ENCODE measurements at regions not wholly inside any gene's neighbourhood (a gene's known extent, or its start where the extent isn't known, plus 50 kb on each side); places are given as distances from the start of the nearest gene placed in this dataset.

DNA sequence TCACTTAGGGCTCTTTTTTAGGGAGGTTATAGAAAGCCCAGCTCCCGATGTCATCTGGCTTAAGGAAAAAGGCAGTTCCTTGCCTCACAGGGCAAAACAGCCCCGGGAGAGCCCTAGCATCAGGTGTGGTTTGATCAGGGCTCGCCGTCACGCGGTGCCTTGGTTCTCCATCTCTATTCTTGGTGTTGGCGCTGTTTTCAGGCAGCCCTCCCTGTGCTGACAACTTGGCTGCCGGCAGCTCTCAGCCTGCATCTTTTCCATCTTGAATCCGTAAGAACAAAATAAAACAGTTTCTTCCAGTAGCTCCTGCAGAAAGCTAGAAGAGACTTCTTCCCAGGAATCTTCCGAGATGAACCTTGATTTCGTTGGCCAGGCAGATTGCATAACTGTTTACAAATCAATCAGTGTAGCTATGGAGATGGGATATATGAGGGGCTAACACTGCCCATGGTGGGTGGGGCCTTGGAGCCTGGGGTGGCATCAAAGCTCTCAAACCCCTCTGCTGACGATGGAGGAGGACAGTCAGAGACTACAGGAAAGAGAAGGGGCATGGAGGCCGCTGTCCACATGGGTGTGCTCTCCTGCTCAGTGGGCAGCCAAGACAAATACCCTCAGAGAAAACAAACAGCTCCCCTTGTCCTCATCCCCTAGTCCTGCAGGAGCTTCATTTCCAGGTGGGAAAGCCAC, 370.7 kb upstream of the C1orf174 start:
- DNase-seq (ENCODE audit: low spot score), result no peak

DNA sequence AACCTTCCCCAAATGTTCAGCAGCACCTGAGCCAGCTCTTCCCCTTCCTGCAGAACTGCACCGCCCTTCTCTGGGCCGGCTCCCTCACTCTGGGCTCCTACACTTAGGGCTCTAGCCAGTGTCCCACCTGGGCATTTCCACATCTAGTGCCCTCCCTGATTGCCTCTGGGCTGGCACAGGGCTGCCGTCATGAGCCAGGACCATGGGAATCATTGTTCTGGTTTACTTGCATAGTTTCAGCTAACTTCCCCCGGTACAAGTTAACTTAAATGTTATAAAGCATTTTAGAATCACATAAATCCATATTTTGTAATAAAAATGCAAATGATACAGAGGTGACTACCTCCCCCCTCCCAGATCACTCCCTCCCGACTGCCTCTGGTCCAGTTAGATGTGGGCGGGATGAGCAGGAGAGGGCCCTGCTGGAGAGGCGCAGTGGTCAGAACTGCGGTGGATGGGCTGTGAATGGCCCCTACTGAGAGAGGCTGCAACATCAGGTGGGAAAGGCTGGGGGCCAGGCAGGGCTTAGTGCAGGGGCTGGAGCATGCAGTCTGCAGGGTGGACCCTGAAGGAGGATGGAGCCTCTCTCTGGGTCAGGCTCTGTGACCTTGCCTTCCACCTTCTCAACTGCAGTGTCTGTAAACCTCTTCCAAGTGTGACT, 371.4 kb upstream of the C1orf174 start:
- DNase-seq (ENCODE audit: low spot score), result no peak

DNA sequence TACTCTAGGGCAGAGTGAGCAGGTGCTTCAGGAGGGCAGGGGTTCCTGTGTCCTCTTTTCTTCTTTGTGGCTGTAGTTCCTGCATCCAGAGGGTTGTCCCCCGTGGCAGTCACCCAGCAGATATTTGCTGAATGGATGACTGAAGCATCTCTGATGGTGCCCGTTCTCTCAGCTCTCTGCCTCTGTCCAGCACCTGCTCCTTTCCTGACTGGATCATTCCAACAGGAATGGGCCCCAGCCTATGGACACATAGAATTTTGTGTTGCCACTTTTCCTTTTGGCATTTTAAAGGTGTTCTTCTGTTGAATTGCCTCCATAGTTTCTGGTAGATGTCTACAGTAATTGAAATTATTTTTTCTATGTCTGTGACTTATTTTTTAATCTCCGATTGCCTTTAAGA, 372.5 kb upstream of the C1orf174 start:
- no peak for DNase-seq (ENCODE audit: low spot score)

DNA sequence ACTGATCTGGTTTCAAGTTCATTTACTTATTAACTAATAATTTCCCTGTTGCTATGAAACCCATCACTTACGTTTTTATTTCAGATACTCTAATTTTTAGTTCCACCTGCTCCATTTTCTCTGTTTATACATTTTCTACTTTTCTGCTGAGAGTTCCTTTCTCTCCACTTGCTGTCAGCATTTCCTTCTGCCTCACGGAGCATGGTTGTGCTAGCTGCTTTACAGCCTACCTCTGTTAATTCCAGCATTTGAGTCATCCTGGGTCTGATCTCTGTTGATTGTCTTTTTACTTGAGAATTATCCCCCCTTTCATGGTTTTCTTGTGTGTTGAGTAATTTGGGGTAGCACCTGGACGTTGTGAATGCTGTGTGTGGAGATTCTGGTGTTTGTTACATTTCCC, 373.2 kb upstream of the C1orf174 start:
- DNase-seq (ENCODE audit: low spot score), result no peak

DNA sequence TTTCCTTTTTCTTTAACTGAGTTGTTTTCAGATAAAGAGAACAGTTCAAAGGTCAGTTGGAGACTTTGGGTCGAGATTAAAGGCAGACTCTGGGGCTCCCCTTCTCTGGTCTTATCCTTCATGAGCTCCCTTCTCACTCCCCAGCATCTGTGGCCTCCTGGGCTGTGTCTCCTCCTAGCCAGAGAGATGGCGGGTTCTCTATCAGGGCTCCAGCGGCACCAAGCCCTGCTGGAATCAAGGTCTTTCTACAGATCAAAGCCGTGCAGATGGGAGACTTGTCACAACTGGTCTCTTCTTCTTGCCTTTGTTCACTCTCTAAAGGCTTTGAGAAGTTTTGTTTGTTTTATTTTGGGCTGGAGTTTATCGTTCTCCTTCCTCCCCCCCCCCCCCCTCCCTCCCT, 373.7 kb upstream of the C1orf174 start:
- no peak for DNase-seq (ENCODE audit: low spot score)

DNA sequence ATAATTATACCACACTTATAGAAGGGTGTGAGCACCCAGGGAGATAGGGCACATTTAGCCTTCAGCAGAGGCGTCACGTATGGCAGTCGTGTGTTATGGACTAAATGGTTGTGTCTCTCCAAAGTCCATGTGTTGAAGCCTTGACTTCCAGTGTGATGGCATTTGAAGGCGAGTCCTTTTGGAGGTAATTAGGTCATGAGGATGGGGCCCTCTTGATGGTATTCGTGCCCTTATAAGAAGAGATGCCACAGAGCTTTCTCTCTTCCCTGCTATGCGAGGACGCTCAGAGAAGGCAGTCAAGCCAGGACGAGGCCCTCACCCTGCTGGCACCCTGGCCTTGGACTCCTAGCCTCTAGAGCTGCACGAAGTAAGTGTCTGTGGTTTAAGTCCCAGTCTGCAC, 375.0 kb upstream of the C1orf174 start:
- DNase-seq (ENCODE audit: low spot score), result no peak

DNA sequence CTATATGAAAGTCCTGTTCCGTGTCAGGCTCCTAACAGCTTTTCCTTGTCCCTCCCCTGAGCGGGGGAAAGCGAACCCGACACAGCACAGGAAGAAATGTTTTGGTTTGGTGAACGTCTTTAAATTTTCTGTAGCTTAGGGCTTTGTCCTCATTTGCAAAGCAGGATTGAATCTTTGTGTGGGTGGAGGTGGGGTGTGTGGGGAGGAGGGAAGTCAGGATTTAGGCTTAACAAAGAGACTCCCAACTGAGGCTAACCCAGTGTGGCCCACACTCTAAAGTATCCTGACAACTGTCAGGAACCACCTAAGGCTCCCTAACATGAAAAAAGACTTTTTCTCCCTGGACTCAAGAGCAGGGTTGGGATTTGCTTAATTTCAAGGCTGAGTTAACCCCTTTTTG, 376.2 kb upstream of the C1orf174 start:
- no peak for DNase-seq (ENCODE audit: low spot score)

DNA sequence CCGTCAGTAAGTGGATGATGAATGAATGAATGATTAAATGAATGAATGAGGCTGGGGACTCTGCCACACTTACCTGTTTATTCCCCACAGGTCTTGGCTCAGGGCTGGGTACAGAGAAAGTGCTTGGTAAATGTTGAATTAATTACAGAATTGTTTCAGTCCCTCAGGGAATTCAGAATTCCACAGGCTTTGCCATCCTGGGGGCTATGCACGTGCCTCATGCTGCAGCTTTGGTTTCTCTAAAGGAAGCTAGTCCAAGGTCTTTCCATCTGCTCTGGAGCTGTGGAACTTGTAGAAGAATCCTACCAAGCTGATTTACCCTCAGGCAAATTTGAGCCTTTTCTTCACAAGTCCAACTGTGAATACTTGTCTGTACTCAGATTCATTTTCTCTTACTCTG, 376.8 kb upstream of the AJAP1 start:
- no peak for DNase-seq (ENCODE audit: low spot score)

DNA sequence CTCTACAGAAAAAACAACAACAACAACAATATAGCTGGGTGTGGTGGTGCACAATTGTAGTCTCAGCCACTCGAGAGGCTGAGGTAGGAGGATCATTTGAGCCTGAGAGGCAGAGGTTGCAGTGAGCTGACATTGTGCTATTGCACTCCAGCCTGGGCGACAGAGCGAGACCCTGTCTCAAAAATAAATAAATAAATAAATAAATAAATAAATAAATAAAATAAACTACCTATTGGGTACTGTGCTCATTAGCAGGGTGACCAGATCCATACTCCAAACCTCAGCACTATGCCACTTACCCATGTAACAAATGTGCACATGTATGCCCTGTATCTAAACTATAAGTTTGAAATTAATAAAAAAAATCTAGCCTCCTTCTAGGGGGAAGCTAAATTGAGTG, 369.4 kb upstream of the AJAP1 start:
- DNase-seq (ENCODE audit: low spot score), result no peak

DNA sequence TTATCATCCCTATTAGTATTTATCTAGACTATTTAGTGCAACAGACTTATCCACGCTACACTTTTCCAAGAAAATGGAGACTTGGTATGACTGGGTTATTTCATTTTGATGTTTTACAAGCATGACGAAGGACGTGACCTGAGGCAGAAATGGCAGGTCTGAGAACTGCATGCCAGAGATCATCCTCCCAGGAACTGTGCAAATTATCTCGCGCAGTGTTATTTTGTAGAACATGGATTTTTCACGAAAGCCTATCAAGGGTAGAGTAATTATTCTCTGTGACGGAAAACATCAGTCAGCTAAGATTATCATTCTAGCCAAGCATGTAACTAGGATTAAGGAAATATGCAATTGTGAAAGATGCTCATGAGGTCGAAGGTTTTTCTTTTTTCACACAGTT, 361.5 kb upstream of the AJAP1 start:
- no peak for DNase-seq (ENCODE audit: low spot score)

DNA sequence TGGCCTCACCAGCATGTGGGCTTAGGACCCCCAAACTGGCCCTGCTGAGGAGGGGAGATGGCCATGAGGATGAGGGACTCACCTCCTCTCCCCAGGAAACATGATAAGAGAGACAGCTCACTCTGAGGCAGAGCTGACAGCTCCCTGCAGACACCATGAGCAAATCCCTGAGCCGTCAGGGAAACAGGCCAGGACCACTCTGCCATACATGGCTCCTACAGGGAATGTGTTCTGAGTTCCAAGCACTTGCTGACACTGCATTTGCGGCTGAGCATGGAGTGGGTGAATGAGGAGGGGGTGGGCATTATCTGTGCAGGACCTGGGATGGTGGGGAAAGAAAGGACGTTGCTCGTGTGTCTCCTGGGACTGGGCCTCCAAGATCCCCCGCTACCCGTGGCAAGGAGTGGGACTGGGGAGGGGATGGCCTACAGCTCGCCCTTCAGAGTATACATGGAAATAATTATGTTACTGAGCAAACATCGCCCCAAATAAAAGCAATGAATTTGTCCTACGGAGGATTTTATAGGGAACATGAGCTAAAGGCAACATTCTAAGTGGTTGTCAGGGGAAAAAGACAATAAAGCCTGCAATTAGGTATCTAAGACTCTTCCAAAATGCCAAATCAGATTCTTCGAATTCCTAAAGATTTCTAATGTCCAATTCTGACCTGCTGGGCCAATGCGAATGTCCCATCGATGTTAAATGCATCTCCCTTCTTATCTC, 355.9 kb upstream of the AJAP1 start:
- no peak for DNase-seq (ENCODE audit: low spot score)

DNA sequence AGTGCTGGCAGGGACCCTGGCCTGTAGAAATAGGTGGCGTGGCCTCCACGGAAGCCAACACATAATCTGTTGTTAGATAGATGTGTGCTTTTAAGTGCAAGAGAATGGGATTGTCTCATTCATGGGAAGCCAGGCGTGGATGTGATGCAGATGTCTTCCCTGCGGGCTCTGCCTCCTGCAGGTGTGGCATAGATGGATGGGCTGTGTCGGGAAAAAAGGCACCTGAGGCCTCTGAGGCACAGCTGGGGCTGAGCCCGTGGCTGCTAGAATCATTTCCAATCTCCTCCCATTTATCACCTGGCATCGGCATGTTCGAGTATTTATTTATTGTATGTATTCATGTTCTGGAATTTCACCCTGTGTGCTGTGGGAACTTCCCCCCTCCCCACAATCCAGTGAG, 353.4 kb upstream of the AJAP1 start:
- DNase-seq (ENCODE audit: low spot score), result no peak

DNA sequence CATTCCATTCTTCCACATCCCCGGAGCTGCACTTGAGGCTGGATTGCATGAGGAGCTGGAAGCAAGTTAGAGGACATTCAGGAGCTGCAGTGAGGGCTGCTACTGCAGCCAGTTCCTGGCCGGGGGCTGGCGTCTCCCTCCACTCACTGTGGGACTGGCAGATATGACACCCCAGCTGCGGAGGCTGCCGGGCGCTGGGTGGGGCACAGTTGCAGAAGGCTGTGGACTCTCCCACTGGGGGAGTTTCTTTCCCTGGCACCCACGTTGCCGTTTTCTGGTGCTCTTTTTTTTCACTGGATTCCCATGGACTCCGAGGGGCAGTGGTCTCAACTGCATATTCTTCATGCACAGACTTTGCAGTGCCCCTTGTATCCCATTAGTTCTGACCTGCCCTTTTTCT, 351.1 kb upstream of the AJAP1 start:
- DNase-seq (ENCODE audit: low spot score), result no peak

DNA sequence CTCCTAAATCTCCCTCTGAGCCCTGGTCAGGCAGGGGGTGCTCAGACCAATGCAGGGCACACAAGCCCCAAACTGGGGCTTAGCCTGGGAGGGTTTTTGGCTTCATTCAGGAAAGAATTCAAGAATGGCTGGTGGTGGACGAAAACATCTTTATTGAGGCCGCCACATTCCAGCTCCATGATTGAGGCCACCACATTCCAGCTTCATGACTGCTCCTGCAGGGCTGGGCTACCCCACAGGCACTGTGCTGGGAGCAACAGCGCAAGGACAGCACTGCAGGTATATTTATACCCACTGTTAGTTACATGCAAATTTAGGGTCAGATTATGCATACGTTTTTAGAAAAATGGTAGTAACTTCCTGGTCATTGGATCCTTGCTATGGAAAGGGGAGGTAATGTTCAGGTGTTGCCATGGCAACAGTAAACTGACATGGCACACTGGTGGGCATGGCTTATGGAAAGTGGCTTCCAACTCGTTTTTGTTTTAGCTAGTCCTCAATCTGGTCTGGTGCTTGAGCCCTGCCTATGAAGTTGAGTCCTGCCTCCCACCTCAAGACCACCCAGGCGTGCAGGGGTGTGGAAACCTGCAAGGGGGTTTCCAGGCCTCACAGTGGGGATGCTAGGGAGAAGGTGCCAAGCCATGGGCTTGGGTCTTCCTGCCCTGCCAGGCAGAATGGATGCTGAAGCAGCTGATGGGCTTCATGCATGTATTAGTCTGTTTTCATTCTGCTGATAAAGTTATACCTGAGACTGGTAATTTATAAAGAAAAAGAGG, 348.7 kb upstream of the AJAP1 start:
- DNase-seq (ENCODE audit: low spot score), result no peak

DNA sequence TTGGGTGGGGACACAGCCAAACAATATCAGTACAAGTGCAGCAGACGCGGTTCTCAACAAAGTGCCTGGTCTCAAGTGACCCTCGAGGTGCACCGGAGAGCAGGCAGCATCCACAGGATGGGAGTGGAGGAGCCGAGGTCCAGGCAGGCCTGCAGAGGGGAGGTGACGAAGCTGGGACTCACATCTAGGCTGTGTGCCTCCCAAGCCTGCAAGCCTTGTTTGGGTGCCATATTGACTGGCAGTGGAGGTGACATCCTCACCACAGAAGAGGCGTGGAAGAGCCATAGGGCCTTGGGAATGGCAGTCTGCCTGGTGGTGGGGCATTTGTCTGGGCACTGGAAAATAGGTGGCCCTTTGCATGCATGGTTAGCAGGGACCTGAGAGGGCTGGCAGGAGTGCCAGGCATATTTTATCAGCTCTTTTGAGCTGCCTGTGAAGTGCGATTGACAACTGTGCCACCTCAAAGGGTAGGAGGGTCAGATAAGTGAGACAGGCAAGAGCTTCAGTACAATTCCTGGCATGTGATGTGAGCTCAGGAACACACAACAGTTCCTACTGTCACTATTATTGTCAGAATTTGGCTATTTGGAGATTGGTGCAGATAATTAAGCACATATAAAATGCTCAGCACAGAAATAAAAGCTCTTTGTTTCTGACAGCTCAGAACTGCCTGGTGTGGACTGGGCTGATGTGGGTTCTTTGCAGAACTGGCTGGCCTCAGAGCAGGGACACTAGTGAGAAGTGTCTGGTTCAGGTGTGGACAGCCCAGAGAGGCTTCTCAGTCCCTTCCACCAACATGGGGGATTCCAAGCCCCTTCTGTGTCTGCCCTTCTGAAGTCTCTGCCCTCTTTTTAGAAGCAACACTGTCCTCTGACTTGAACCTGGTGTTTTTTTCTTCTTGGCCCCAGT, 347.6 kb upstream of the AJAP1 start:
- DNase-seq (ENCODE audit: low spot score), result no peak

DNA sequence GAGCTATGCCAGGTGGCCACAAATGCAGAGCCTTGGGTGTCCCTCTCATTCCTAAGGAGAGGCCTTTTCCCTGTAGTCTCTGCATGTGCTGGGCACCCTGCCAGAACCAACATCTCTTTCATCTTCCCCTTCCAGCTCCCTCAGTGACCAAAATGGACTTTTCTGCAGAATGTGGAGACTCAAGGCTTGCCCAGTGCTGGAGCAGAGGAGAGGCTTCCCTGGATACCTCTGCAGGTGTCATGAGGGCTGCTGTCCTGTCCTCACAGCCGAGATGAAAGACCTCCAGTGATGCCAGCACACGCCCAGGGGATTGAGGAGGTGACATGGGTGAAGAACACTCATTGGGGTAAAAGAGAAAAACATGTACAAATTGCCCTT, 347.0 kb upstream of the AJAP1 start:
- no peak for DNase-seq (ENCODE audit: low spot score)

DNA sequence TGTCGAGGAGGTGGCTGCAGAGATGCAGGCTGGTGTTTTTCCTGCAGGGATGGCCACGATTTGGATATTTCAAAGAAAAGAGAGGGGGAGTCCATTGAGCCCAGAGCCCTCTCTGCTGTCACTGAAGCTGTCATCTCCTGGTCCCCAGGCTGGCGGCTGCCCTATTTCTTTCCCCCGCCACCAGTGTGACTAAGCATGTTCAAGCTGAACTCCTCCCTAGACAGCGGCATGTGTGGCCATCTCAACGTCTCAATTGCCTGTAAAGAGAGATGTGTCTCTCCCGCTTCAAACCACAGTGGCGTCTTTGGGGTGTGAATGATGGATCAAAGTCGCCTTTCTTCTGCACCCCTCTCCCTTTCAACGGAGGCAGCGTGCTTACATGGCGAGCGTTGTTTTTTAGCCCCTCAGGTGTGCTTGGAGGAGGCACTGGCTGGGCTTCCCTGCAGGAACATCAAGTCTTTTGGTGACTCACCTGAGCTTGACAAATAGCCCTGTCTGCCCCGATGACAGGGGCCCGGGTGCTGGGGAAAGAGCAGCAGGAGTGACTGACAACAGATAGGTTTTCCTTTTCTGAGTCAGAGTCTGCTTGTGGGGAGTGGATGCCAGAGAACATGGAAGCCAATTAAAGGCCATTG, 346.4 kb upstream of the AJAP1 start:
- no peak for DNase-seq (ENCODE audit: low spot score)

DNA sequence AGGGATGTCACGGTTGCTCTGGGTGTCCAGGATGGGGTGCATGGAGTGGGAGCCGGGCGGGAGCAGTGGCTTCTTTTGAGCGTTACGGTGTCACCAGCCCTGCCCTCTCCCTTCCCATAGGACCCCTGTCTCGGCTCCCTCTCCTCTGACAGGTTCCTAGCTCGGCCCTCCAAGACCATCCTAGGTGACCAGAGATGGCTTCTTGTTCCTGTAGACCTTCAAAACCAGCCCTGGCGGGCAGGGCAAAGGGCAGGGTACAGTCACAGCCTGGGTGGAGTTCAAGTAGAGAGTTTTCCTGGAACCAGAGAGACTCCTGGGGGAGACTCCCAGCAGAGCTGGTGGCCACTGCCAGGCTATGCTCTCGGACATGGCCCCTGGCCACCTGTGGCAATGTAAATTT, 345.6 kb upstream of the AJAP1 start:
- no peak for DNase-seq (ENCODE audit: low spot score)

DNA sequence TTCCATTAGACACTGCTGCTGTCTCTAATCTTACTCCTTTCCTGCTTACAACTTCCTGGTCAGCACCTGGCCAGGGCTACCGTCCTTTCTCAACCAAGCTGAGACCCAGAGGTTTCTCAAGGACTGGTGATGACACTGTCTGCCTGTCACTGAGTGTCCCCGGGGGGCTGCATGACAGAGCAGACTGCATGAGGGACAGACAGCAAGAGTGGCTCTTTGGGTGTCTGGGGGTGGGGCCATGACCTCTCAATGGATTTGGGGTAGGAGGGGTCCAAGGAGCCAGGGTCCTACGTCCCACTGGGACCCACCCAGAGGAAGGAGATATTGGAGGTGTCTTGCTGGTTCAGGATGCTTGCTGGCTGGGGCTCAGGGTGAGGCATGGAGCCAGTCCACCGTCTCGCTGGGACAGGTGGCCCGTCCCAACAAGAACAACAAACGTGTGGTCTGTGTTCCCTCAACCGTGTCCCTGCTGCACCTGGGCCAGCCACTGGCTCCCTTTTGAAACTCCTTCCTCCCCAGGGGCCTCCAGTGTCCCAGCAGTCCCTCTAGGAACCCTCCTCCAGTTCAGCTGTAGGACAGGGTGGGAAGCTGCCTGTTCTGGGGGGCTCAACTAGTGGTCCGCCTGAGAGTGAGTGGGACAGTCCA, 344.6 kb upstream of the AJAP1 start:
- DNase-seq (ENCODE audit: low spot score), result no peak

DNA sequence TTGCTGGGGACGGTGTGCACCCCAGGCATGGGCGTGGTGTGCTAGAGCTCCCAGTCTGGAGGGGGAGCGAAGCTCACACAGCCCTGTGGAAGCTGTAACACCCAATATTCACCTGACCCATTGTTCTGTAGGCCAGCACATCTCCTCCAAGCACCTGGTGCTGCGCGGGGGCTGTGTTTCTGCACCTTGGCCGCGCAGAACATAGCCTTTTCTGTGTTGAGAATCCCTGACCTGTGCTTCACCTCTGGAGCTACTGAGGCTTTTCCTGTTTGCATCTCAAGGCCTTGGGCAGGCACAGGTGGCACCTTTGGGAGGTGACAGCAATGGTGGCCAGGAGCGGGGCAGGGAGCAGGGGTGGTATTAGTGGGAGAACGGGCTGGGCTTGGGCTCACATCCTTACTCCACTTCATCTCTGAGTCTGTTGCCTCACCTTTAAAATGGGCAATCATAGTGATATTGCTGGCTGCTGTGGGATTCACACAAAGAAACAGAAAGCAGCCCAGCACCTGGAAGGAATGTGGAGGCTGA, 343.9 kb upstream of the AJAP1 start:
- no peak for DNase-seq (ENCODE audit: low spot score)

All from mucosa of gallbladder (tissue), 1 donor.